RWPE2 (cell line): ENCODE measurements at regions not wholly inside any gene's neighbourhood (a gene's known extent, or its start where the extent isn't known, plus 50 kb on each side); places are given as distances from the start of the nearest gene placed in this dataset.

Experiments
- ATAC-seq: fragments of 200-7000 bp; cut with Tn5 transposase; 3 replicates; pipeline ENCODE4 v1.9.1; 2021; ENCODE audit warnings: low read depth
- DNase-seq: peaks from one replicate; pipeline ENCODE4 v3.0.0-alpha.2; 2020; ENCODE audit warnings: low spot score
- H3K27ac ChIP-seq: fragments of 450-650 bp; 2 replicates; pipeline ENCODE4 v1.5.1; 2017; ENCODE audit warnings: mild to moderate bottlenecking; ENCODE audit not compliant: poor library complexity, severe bottlenecking
- H3K27me3 ChIP-seq: fragments of 250-450 bp; sonication (Bioruptor Pico); 2 replicates; pipeline ENCODE4 v1.5.1; 2021; ENCODE audit warnings: mild to moderate bottlenecking, moderate library complexity; ENCODE audit not compliant: insufficient read depth, poor library complexity, severe bottlenecking
- H3K36me3 ChIP-seq: fragments of 250-450 bp; sonication (Bioruptor Pico); 2 replicates; pipeline ENCODE4 v1.5.1; 2020; ENCODE audit warnings: low read depth, mild to moderate bottlenecking, moderate library complexity
- H3K4me1 ChIP-seq: fragments of 250-450 bp; sonication (Bioruptor Pico); 2 replicates; pipeline ENCODE4 v1.5.1; 2021; ENCODE audit warnings: mild to moderate bottlenecking, moderate library complexity; ENCODE audit not compliant: insufficient read depth, poor library complexity, severe bottlenecking
- H3K4me3 ChIP-seq: fragments of 250-450 bp; sonication (Bioruptor Pico); 2 replicates; pipeline ENCODE4 v1.5.1; 2021; ENCODE audit warnings: mild to moderate bottlenecking, moderate library complexity; ENCODE audit not compliant: severe bottlenecking
- H3K9me3 ChIP-seq: fragments of 250-450 bp; sonication (Bioruptor Pico); 2 replicates; pipeline ENCODE4 v1.5.1; 2021; ENCODE audit warnings: mild to moderate bottlenecking, moderate library complexity; ENCODE audit not compliant: severe bottlenecking
- TF ChIP-seq, protein P1 (sequence below): fragments of 450-650 bp; IDR thresholded peaks from one replicate; pipeline ENCODE4 v1.5.1; 2017; ENCODE audit warnings: mild to moderate bottlenecking, moderate library complexity; ENCODE audit not compliant: poor library complexity, severe bottlenecking

GRCh38 chr2:200086911-200087310 lies 131.5 kb downstream of the MAIP1 start:
- ATAC-seq = no peak
- H3K9me3 ChIP-seq = no peaks in the 10 kb centered on the region
- TF ChIP-seq, protein P1, sequence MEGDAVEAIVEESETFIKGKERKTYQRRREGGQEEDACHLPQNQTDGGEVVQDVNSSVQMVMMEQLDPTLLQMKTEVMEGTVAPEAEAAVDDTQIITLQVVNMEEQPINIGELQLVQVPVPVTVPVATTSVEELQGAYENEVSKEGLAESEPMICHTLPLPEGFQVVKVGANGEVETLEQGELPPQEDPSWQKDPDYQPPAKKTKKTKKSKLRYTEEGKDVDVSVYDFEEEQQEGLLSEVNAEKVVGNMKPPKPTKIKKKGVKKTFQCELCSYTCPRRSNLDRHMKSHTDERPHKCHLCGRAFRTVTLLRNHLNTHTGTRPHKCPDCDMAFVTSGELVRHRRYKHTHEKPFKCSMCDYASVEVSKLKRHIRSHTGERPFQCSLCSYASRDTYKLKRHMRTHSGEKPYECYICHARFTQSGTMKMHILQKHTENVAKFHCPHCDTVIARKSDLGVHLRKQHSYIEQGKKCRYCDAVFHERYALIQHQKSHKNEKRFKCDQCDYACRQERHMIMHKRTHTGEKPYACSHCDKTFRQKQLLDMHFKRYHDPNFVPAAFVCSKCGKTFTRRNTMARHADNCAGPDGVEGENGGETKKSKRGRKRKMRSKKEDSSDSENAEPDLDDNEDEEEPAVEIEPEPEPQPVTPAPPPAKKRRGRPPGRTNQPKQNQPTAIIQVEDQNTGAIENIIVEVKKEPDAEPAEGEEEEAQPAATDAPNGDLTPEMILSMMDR = no peak
- no peaks in the 10 kb centered on the region for H3K27me3 ChIP-seq
- no peak for DNase-seq
- H3K4me3 ChIP-seq = no peak overlapping the region
- H3K4me1 ChIP-seq = no peaks in the 10 kb centered on the region
- no peak overlapping the region for H3K27ac ChIP-seq
- no peaks in the 10 kb centered on the region for H3K36me3 ChIP-seq

DNA sequence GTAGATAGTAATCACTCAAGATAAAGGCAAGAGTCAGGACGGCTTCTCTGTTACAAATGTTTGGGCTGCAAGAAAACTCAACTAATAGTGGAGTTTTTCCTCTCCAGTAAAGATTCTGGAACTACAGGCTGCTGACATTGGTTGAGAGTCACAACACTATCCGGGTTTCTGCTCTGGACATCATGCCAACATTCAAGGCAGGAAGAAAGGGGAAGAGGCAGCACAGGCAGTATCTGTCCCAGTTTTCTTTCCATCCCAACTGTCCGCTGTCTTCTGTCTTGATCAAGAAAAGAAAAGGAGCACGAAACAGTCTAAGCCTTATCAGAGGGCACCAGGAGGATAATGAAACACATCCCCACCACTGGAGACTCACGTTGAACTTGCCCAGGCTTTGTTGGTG lies 132.1 kb downstream of the MAIP1 start:
- H3K27me3 ChIP-seq = no peaks in the 10 kb centered on the region
- ATAC-seq (no peak), DNase-seq (no peak)
- no peak overlapping the region for H3K4me3 ChIP-seq
- no peaks in the 10 kb centered on the region for H3K36me3 ChIP-seq
- no peaks in the 10 kb centered on the region for H3K4me1 ChIP-seq
- H3K27ac ChIP-seq = no peak overlapping the region
- TF ChIP-seq, protein P1 = no peak
- no peaks in the 10 kb centered on the region for H3K9me3 ChIP-seq

GRCh38 chr2:200089040-200089755 lies 133.8 kb downstream of the MAIP1 start:
- Histone ChIP-seq H3K36me3 (no peaks in the 10 kb centered on the region), H3K27me3 (no peaks in the 10 kb centered on the region), H3K27ac (no peak overlapping the region), H3K9me3 (no peaks in the 10 kb centered on the region), H3K4me3 (no peak overlapping the region), H3K4me1 (no peaks in the 10 kb centered on the region)
- no peak for ATAC-seq
- DNase-seq = no peak
- TF ChIP-seq, protein P1 = no peak

DNA sequence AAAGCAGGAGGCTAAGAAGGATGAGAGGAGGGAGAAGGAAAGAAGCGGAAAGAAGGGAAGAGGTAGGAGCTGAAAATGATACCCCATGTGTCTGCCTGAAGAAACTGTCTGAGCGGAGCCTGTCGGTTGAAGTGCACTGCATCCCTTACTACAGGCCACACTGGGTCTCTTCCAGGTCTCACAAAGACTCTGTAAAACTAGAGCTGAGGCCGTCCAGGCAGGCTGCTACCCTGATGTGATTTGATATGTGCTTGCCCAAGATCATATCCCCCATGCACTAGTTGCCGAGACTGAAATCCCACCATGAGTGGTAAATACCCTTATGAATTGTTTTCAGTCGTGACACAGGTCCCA lies 134.4 kb downstream of the MAIP1 start:
- Histone ChIP-seq H3K9me3 (no peaks in the 10 kb centered on the region), H3K36me3 (no peaks in the 10 kb centered on the region), H3K4me1 (no peaks in the 10 kb centered on the region), H3K4me3 (no peak overlapping the region), H3K27ac (no peak overlapping the region), H3K27me3 (no peaks in the 10 kb centered on the region)
- TF ChIP-seq, protein P1 = no peak
- no peak for ATAC-seq
- DNase-seq = no peak

DNA sequence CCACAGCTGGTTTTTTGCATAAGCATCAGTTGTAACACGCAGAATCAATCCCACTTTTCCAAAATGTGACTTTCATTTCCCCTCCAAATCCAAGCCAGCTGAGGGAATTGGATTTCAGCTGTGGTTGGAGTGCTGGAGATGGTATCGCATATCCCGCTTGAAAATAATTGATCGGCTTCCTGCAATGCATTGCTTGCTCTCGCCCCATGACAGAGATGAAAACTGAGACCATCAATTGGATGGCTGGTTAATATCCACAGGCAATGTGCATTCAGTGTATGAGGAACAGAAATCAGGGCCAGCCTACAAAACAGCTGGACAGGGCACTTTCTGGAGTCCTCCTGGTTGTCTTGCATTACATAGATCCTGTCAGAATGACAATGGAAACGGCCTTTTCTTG lies 135.3 kb downstream of the MAIP1 start:
- DNase-seq (no peak), ATAC-seq (no peak)
- H3K4me1 ChIP-seq = no peaks in the 10 kb centered on the region
- H3K27ac ChIP-seq = no peak overlapping the region
- H3K4me3 ChIP-seq = no peak overlapping the region
- TF ChIP-seq, protein P1 = no peak
- no peaks in the 10 kb centered on the region for H3K27me3 ChIP-seq
- no peaks in the 10 kb centered on the region for H3K36me3 ChIP-seq
- H3K9me3 ChIP-seq = no peaks in the 10 kb centered on the region
